SK-N-SH treated with all-trans-retinoic acid at 6 μM for 48 hours (cell line): ENCODE measurements at regions not wholly inside any gene's neighbourhood (a gene's known extent, or its start where the extent isn't known, plus 50 kb on each side); places are given as distances from the start of the nearest gene placed in this dataset.

Experiments
- BACH2 ChIP-seq: fragments of 250-450 bp; sonication (Bioruptor Pico); IDR thresholded peaks from 2 replicates; pipeline ENCODE4 v1.9.0; 2021; ENCODE audit warnings: mild to moderate bottlenecking, borderline replicate concordance
- CREB5 ChIP-seq: fragments of 250-450 bp; sonication (Bioruptor Pico); IDR thresholded peaks from 2 replicates; pipeline ENCODE4 v1.5.1; 2020; ENCODE audit warnings: low read depth, mild to moderate bottlenecking, moderate library complexity
- CSDC2 ChIP-seq: fragments of 250-450 bp; sonication (Bioruptor Pico); IDR thresholded peaks from 2 replicates; pipeline ENCODE4 v1.5.0; 2020; ENCODE audit warnings: mild to moderate bottlenecking, moderate library complexity
- ISL1 ChIP-seq: fragments of 250-450 bp; sonication (Bioruptor Pico); IDR thresholded peaks from 2 replicates; pipeline ENCODE4 v2.1.2; 2022; ENCODE audit warnings: mild to moderate bottlenecking, moderate library complexity
- PATZ1 ChIP-seq: fragments of 250-450 bp; sonication (Bioruptor Pico); IDR thresholded peaks from 2 replicates; pipeline ENCODE4 v1.8.0; 2020; ENCODE audit warnings: mild to moderate bottlenecking, moderate library complexity, borderline replicate concordance
- POU6F1 ChIP-seq: fragments of 250-450 bp; sonication (Bioruptor Pico); IDR thresholded peaks from 2 replicates; pipeline ENCODE4 v1.8.0; 2021; ENCODE audit warnings: low read depth, mild to moderate bottlenecking, moderate library complexity, borderline replicate concordance
- RARB ChIP-seq: fragments of 250-450 bp; sonication (Bioruptor Pico); IDR thresholded peaks from 2 replicates; pipeline ENCODE4 v1.8.0; 2021; ENCODE audit warnings: mild to moderate bottlenecking, moderate library complexity
- SNAI2 ChIP-seq: fragments of 250-450 bp; sonication (Bioruptor Pico); IDR thresholded peaks from 2 replicates; pipeline ENCODE4 v1.5.0; 2020; ENCODE audit warnings: mild to moderate bottlenecking, moderate library complexity
- TCF4 ChIP-seq: fragments of 250-450 bp; sonication (Bioruptor Pico); IDR thresholded peaks from 2 replicates; pipeline ENCODE4 v1.8.0; 2021; ENCODE audit warnings: mild to moderate bottlenecking, moderate library complexity, borderline replicate concordance
- ZC3H10 ChIP-seq: fragments of 250-450 bp; sonication (Bioruptor Pico); IDR thresholded peaks from 2 replicates; pipeline ENCODE4 v1.5.1; 2021; ENCODE audit warnings: mild to moderate bottlenecking, moderate library complexity
- ZFP3 ChIP-seq: fragments of 250-450 bp; sonication (Bioruptor Pico); IDR thresholded peaks from 2 replicates; pipeline ENCODE4 v1.5.0; 2020; ENCODE audit warnings: mild to moderate bottlenecking, moderate library complexity
- ZNF565 ChIP-seq: fragments of 450-650 bp; formaldehyde crosslinking; conservative IDR thresholded peaks from 2 replicates; pipeline ENCODE4 v1.5.0; 2020; ENCODE audit warnings: low read depth, mild to moderate bottlenecking, moderate library complexity
- ZNF70 ChIP-seq: fragments of 450-650 bp; formaldehyde crosslinking; IDR thresholded peaks from 2 replicates; pipeline ENCODE4 v1.5.0; 2020; ENCODE audit warnings: mild to moderate bottlenecking, moderate library complexity
- ZNF8 ChIP-seq: fragments of 450-650 bp; formaldehyde crosslinking; IDR thresholded peaks from 2 replicates; pipeline ENCODE4 v1.5.0; 2020; ENCODE audit warnings: mild to moderate bottlenecking, moderate library complexity

GRCh38 chr13:76425935-76426334 lies 460.3 kb downstream of the KCTD12 start:
- TF ChIP-seq RARB (CRISPR knock-in tag) (no peak), ZNF565 (no peak), CSDC2 (no peak), POU6F1 (CRISPR knock-in tag) (no peak), ZC3H10 (CRISPR knock-in tag) (no peak), TCF4 (CRISPR knock-in tag) (no peak), ZNF70 (no peak), BACH2 (no peak), SNAI2 (no peak), PATZ1 (CRISPR knock-in tag) (no peak), ZNF8 (CRISPR knock-in tag) (no peak), ISL1 (CRISPR knock-in tag) (no peak), CREB5 (CRISPR knock-in tag) (no peak), ZFP3 (no peak)
